GM21360 (cell line): ENCODE measurements at regions not wholly inside any gene's neighbourhood (a gene's known extent, or its start where the extent isn't known, plus 50 kb on each side); places are given as distances from the start of the nearest gene placed in this dataset.

Source experiments
- ATAC-seq: cut with Tn5 transposase; IDR thresholded peaks from one replicate; pipeline ENCODE4 v1.9.1; 2021; ENCODE audit warnings: mild to moderate bottlenecking, moderate library complexity; ENCODE audit not compliant: unreplicated experiment

GRCh38 chr5:106940301-106940846 is 730.4 kb downstream of the EFNA5 start:
- no peak for ATAC-seq

- ATAC-seq = no peak
Measured at GRCh38 chr5:106923409-106923808, 747.3 kb downstream of the EFNA5 start.

GRCh38 chr5:106921567-106921966 is 749.2 kb downstream of the EFNA5 start:
- ATAC-seq = no peak

GRCh38 chr5:106910486-106910885 is 760.3 kb downstream of the EFNA5 start:
- ATAC-seq = no peak

GRCh38 chr5:106909716-106910115 is 761.0 kb downstream of the EFNA5 start:
- ATAC-seq = no peak

GRCh38 chr5:106907979-106908378 is 762.8 kb downstream of the EFNA5 start:
- ATAC-seq = no peak

GRCh38 chr5:106906199-106906598 is 764.5 kb downstream of the EFNA5 start:
- no peak for ATAC-seq

GRCh38 chr5:106894964-106895363 is 775.8 kb downstream of the EFNA5 start:
- no peak for ATAC-seq

- ATAC-seq = no peak
Measured at GRCh38 chr5:106882035-106882434, 788.7 kb downstream of the EFNA5 start.

GRCh38 chr5:106880656-106881055 is 790.1 kb downstream of the EFNA5 start:
- no peak for ATAC-seq

- ATAC-seq = no peak
Measured at GRCh38 chr5:106877881-106878280, 792.9 kb downstream of the EFNA5 start.

- ATAC-seq = no peak
Measured at GRCh38 chr5:106876665-106877194, 794.0 kb downstream of the EFNA5 start.

- ATAC-seq = no peak
Measured at GRCh38 chr5:106876298-106876622, 794.5 kb downstream of the EFNA5 start.

GRCh38 chr5:106875591-106876297 is 795.0 kb downstream of the EFNA5 start:
- ATAC-seq = no peak

- ATAC-seq = no peak
Measured at GRCh38 chr5:106874974-106875373, 795.8 kb downstream of the EFNA5 start.

- no peak for ATAC-seq
Measured at GRCh38 chr5:106874531-106874930, 796.2 kb downstream of the EFNA5 start.

- ATAC-seq = no peak
Measured at GRCh38 chr5:106873568-106873967, 797.2 kb downstream of the EFNA5 start.

- no peak for ATAC-seq
Measured at GRCh38 chr5:106865279-106865678, 805.5 kb downstream of the EFNA5 start.

- no peak for ATAC-seq
Measured at GRCh38 chr5:106862450-106863193, 808.1 kb downstream of the EFNA5 start.

- peak; percentile 59 for ATAC-seq
Measured at GRCh38 chr5:106860398-106861044, 810.2 kb downstream of the EFNA5 start.

- no peak for ATAC-seq
Measured at GRCh38 chr5:106858616-106859015, 812.1 kb downstream of the EFNA5 start.

- no peak for ATAC-seq
Measured at GRCh38 chr5:106854922-106855321, 815.8 kb downstream of the EFNA5 start.
